Astrocyte (in vitro differentiated cells and primary cell): ENCODE measurements at regions not wholly inside any gene's neighbourhood (a gene's known extent, or its start where the extent isn't known, plus 50 kb on each side); places are given as distances from the start of the nearest gene placed in this dataset.

Experiments
- EZH2 ChIP-seq: IDR thresholded peaks from 2 replicates; pipeline ENCODE4 v1.6.1; 2012; ENCODE audit warnings: mild to moderate bottlenecking, low read length, inconsistent platforms; ENCODE audit not compliant: insufficient read depth
- TF ChIP-seq, protein P1 (sequence below): IDR thresholded peaks from 2 replicates; pipeline ENCODE4 v1.5.1; 2011; ENCODE audit warnings: low read depth, mild to moderate bottlenecking, inconsistent platforms, low read length, moderate library complexity; ENCODE audit not compliant: insufficient read depth

DNA sequence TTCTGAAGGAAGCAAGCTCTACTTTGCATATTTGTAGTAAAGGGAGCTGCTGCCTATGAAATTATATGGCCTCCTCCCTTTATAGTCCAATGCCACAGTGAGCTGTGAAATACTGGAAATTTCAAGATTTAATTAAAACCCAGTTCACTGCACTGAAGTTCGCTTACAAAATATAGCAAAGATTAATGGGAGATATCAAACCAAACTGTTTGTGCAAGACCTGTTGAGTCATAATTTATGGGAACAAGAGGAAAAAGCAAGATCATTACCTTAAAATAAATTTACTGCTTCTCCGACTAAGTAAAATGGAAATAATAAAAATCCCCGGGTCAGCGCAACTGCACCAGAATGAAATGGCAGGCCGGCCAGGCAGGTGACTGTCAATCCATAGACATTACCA, 215.5 kb upstream of the RAB6C start:
- TF ChIP-seq, protein P1, sequence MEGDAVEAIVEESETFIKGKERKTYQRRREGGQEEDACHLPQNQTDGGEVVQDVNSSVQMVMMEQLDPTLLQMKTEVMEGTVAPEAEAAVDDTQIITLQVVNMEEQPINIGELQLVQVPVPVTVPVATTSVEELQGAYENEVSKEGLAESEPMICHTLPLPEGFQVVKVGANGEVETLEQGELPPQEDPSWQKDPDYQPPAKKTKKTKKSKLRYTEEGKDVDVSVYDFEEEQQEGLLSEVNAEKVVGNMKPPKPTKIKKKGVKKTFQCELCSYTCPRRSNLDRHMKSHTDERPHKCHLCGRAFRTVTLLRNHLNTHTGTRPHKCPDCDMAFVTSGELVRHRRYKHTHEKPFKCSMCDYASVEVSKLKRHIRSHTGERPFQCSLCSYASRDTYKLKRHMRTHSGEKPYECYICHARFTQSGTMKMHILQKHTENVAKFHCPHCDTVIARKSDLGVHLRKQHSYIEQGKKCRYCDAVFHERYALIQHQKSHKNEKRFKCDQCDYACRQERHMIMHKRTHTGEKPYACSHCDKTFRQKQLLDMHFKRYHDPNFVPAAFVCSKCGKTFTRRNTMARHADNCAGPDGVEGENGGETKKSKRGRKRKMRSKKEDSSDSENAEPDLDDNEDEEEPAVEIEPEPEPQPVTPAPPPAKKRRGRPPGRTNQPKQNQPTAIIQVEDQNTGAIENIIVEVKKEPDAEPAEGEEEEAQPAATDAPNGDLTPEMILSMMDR = no peak
- no peak for TF ChIP-seq EZH2
